LNCaP clone FGC (cell line): ENCODE measurements at regions not wholly inside any gene's neighbourhood (a gene's known extent, or its start where the extent isn't known, plus 50 kb on each side); places are given as distances from the start of the nearest gene placed in this dataset.
"Not testable (repeated sequence)": the region's sequence is repeated elsewhere in the genome, so short reads cannot be mapped to it uniquely, and the experiment has no call there.

Experiments
- DNase-seq: peaks from one replicate; pipeline ENCODE4 v3.0.0-alpha.2; 2011; ENCODE audit warnings: low read depth
- H3K4me3 ChIP-seq: 2 replicates; pipeline ENCODE4 v1.5.1; 2011; ENCODE audit warnings: mild to moderate bottlenecking, low read depth, low read length, control low read depth
- TF ChIP-seq, protein P1 (sequence below): IDR thresholded peaks from 2 replicates; pipeline ENCODE4 v1.5.1; 2012; ENCODE audit warnings: mild to moderate bottlenecking; ENCODE audit not compliant: control insufficient read depth, insufficient read depth; ENCODE audit errors: extremely low read depth

- no peak for DNase-seq
Measured at GRCh38 chr10:52949899-52950298, 177.3 kb upstream of the MBL2 start.

GRCh38 chr10:52946486-52946885, 173.9 kb upstream of the MBL2 start:
- no peak for DNase-seq
- TF ChIP-seq, protein P1, sequence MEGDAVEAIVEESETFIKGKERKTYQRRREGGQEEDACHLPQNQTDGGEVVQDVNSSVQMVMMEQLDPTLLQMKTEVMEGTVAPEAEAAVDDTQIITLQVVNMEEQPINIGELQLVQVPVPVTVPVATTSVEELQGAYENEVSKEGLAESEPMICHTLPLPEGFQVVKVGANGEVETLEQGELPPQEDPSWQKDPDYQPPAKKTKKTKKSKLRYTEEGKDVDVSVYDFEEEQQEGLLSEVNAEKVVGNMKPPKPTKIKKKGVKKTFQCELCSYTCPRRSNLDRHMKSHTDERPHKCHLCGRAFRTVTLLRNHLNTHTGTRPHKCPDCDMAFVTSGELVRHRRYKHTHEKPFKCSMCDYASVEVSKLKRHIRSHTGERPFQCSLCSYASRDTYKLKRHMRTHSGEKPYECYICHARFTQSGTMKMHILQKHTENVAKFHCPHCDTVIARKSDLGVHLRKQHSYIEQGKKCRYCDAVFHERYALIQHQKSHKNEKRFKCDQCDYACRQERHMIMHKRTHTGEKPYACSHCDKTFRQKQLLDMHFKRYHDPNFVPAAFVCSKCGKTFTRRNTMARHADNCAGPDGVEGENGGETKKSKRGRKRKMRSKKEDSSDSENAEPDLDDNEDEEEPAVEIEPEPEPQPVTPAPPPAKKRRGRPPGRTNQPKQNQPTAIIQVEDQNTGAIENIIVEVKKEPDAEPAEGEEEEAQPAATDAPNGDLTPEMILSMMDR = no peak
- no peak overlapping the region for H3K4me3 ChIP-seq

More at GRCh38 chr10:52949899-52950298, 177.3 kb upstream of the MBL2 start:
- H3K4me3 ChIP-seq = no peak overlapping the region
- TF ChIP-seq, protein P1 = peak; percentile 42

DNA sequence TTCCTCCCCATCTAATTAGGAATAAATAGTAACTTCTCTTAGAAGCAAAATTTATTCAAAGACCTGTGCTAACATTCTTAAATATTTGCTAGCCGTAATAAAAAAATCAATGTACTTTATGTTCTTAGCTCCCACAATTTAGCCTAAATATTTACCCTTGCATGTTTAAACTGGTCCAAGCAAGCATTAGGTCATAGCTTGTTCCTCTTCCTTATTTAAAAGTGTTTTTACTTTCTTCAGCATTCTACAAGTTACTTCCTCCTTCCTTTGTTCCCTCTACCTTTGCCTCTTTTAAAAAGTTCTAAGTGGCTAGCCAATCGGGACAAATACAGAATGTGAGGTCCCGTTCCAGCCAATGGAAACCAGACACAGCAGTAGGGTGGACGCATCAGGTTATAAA, 172.9 kb upstream of the MBL2 start:
- DNase-seq = peak; percentile 64
- H3K4me3 ChIP-seq = not testable (repeated sequence)

GRCh38 chr10:52940921-52941320, 168.3 kb upstream of the MBL2 start:
- DNase-seq = no peak
- no peak overlapping the region for H3K4me3 ChIP-seq
- TF ChIP-seq, protein P1 = no peak

DNA sequence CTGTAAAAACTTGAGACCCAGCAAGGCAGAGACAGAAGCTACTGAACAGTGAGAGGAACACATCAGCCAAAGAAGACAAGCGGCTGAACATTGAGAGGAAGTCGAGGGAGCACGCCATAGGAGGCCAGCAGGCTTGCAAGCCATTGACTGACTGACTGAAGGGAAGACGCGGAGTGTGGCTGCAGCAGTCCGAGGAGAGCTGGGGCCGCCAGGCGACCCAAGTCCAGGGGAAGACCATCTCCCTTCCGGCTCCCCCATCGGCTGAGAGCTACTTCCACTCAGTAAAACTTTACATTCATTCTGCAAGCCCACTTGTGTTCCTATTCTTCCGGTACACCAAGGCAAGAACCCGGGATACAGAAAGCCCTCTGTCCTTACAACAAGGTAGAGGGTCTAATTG, 167.3 kb upstream of the MBL2 start:
- TF ChIP-seq, protein P1 = no peak
- H3K4me3 ChIP-seq = no peak overlapping the region
- DNase-seq = no peak

DNA sequence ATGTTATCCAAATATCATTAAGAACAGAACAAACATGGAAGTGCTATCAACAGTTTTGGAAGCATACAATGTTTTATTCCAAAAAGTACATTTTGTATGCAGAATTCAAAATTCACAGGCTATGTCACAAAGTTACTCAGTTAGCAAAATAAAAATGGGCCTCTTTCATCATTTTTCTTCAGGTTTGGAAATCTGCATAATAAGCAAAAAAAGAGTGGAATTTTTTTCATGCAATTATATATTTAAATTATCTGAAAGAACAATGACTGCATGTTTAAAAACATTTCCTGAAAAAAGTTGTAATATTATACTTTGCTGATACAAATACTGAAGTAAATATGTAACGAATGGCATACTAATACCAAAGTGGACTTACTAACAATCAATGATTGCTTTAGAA, 161.2 kb upstream of the MBL2 start:
- TF ChIP-seq, protein P1 = no peak
- no peak for DNase-seq
- no peak overlapping the region for H3K4me3 ChIP-seq

DNA sequence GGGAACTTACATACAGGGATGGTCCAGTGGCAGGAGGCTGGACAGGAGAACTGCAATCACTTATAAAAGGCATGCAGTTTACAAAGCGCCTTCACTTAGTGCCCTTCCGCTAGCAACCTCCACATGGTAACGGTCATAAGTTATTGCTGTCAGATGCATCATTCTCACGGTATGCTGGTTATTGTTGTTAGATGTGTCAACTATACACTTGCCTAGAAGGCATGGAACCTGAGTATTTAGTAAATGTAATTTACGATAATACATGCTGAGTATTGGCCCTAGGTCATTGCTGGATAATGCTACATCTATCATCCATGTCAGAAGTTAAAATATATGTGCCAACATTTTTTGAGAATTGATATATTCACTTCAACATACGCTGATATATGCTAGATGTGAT, 155.1 kb upstream of the MBL2 start:
- TF ChIP-seq, protein P1 = no peak
- DNase-seq = no peak
- no peak overlapping the region for H3K4me3 ChIP-seq
